Thoracic aorta (tissue), 2 donors: ENCODE measurements at regions not wholly inside any gene's neighbourhood (a gene's known extent, or its start where the extent isn't known, plus 50 kb on each side); places are given as distances from the start of the nearest gene placed in this dataset.

Experiments used
- ATAC-seq: fragments of 150-250 bp; one replicate; pipeline ENCODE4 v1.8.0; 2017; ENCODE audit warnings: low read depth; ENCODE audit not compliant: insufficient number of reproducible peaks, low FRiP score
- DNase-seq: peaks from one replicate; pipeline ENCODE4 v3.0.0-alpha.2; 2020; ENCODE audit warnings: low spot score
- H3K27ac ChIP-seq, 2 donors: fragments of 200-600 bp; sonication (generic); 1 replicate in 1 of 2; 2 replicates in 1 of 2; pipeline ENCODE4 v1.5.1; 2016; ENCODE audit warnings: mild to moderate bottlenecking in 2 of 2, moderate library complexity in 2 of 2
- H3K27me3 ChIP-seq: fragments of 200-600 bp; sonication (generic); replicated peaks from 2 replicates; pipeline ENCODE4 v1.6.0; 2016; ENCODE audit warnings: mild to moderate bottlenecking; ENCODE audit not compliant: insufficient read depth
- H3K36me3 ChIP-seq: fragments of 200-600 bp; sonication (generic); one replicate; pipeline ENCODE4 v1.5.1; 2016
- H3K4me1 ChIP-seq, 2 donors: fragments of 200-600 bp; sonication (generic); 1 replicate in 1 of 2; 2 replicates in 1 of 2; pipeline versions ENCODE4 v1.5.1 to v1.6.0; 2016; ENCODE audit warnings: low read depth in 2 of 2, mild to moderate bottlenecking in 1 of 2; ENCODE audit not compliant: control insufficient read depth in 1 of 2
- H3K4me3 ChIP-seq: fragments of 200-600 bp; sonication (generic); 2 replicates; pipeline ENCODE4 v1.5.1; 2016; ENCODE audit warnings: mild to moderate bottlenecking
- H3K9me3 ChIP-seq: fragments of 200-600 bp; sonication (generic); 2 replicates; pipeline ENCODE4 v1.5.1; 2016
- TF ChIP-seq, protein P1 (sequence below): fragments of 200-600 bp; sonication (generic); IDR thresholded peaks from one replicate; pipeline ENCODE4 v1.5.1; 2019; ENCODE audit warnings: antibody characterized with exemption

DNA sequence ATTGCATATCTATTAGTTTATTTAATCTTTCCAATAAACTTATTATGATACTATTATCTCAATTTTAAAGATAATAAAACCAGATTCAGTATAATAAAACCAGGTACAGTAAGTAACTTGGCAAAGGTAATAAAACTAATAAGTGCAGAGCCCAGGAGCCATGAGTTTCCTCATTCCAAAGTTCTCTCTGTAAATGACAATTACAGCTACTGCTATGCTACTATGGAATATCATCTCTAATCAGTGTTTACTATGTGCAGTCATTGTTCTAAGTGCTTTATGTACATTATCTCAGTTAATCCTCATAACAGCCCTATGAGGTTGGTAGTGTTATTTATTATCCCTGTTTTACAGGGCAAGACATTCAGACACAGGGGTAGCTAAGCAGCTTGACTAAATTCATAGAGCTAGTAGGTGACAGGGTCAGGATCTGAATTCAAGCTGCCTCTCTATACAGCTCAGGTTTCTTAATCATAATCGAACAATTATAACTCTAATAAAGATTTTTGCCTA, 285.0 kb upstream of the PITX2 start:
- H3K36me3 ChIP-seq, result no peaks in the 10 kb centered on the region
- no peak overlapping the region for H3K4me3 ChIP-seq
- no peaks in the 10 kb centered on the region for H3K9me3 ChIP-seq
- no peaks in the 10 kb centered on the region for H3K4me1 ChIP-seq
- H3K27me3 ChIP-seq, result no peaks in the 10 kb centered on the region
- ATAC-seq (no peak), DNase-seq (no peak)
- TF ChIP-seq, protein P1, sequence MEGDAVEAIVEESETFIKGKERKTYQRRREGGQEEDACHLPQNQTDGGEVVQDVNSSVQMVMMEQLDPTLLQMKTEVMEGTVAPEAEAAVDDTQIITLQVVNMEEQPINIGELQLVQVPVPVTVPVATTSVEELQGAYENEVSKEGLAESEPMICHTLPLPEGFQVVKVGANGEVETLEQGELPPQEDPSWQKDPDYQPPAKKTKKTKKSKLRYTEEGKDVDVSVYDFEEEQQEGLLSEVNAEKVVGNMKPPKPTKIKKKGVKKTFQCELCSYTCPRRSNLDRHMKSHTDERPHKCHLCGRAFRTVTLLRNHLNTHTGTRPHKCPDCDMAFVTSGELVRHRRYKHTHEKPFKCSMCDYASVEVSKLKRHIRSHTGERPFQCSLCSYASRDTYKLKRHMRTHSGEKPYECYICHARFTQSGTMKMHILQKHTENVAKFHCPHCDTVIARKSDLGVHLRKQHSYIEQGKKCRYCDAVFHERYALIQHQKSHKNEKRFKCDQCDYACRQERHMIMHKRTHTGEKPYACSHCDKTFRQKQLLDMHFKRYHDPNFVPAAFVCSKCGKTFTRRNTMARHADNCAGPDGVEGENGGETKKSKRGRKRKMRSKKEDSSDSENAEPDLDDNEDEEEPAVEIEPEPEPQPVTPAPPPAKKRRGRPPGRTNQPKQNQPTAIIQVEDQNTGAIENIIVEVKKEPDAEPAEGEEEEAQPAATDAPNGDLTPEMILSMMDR, result no peak
- H3K27ac ChIP-seq, result no peak overlapping the region

DNA sequence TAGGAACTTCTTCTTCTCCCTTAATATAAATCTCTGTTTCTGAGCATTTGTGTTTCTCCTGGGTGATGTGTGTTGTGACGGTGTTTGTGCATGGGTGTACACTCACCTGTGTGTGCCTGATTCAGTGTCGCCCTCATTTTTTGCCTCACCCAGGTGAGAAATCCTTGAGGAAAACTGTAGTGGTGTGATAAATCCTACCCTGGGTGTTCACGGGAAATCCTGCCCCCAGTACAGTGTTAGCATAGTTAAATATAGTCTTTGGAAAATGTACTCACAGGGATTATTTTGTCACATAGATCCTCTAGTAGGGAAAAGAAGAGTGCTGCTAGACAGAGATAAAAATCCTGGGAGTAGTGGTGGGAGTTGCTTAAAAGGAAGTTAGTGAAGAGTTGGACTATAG, 291.9 kb upstream of the PITX2 start:
- Histone ChIP-seq H3K4me3 (no peak overlapping the region), H3K27ac (no peak overlapping the region), H3K36me3 (no peaks in the 10 kb centered on the region), H3K4me1 (no peaks in the 10 kb centered on the region), H3K9me3 (no peaks in the 10 kb centered on the region), H3K27me3 (no peaks in the 10 kb centered on the region)
- DNase-seq (no peak), ATAC-seq (no peak)
- TF ChIP-seq, protein P1, result no peak

DNA sequence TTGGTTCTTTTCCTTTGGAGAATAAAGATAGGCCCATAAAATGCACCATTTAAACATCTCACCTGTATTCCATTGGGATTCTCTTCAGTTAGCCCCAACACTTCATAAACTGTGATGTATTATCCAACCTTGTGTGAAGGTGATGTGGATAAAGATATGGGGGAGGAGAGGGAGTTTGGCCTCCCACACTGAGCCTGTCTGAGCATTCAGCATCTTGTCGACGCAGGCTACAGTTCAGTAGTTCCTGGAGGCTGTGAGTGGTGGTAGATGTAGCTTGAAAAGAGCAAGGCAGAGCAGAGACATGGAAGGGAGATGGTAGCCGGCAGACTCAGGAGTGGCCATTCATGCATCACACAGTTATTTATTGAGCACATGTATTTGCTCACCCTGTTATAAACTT, 292.4 kb upstream of the PITX2 start:
- H3K36me3 ChIP-seq, result no peaks in the 10 kb centered on the region
- H3K27ac ChIP-seq, result no peak overlapping the region
- H3K4me3 ChIP-seq, result no peak overlapping the region
- TF ChIP-seq, protein P1, result no peak
- H3K4me1 ChIP-seq, result no peaks in the 10 kb centered on the region
- no peak for ATAC-seq
- no peaks in the 10 kb centered on the region for H3K27me3 ChIP-seq
- DNase-seq, result no peak
- no peaks in the 10 kb centered on the region for H3K9me3 ChIP-seq

DNA sequence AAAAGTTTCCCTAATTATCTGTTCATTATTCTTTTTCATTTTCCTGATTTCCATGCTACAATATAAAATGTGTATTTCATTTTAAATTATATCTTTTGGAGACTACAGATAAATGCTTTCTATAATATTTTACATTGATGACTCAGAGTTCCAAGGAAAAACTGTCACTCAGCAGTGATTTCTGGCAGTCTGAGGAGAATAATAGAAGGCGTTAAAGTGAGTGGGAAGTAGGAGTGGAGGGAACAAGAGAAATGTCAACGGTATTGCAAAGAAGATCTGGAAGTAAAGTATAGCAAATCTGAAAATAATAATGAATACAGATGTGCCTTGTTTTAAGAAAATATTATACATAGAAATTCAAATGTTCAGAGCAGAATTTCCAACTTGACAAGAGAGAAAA, 293.6 kb upstream of the PITX2 start:
- Histone ChIP-seq H3K27me3 (no peaks in the 10 kb centered on the region), H3K9me3 (no peaks in the 10 kb centered on the region)

DNA sequence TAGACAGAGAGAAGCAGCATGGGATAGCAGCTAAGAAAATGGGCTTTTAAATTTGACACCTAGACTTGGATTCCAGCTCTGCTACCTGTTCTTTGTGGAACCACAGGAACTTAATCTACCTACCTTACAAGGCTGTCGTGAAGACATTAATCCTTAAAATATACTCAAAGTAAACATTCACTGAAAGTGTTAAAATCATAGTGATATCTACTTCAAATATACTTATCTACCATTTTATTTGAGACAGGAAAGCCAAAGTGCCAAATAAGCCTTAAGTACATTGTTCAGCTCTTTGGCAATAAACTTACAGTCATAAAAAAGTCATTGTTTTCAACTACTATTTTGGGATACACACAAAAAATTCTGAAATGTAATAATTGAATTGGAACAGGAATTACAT, 295.0 kb upstream of the PITX2 start:
- H3K36me3 ChIP-seq, result no peaks in the 10 kb centered on the region
- TF ChIP-seq, protein P1, result no peak
- H3K4me3 ChIP-seq, result no peak overlapping the region
- H3K27ac ChIP-seq, result no peak overlapping the region
- DNase-seq, result no peak
- no peaks in the 10 kb centered on the region for H3K27me3 ChIP-seq
- no peaks in the 10 kb centered on the region for H3K9me3 ChIP-seq
- no peaks in the 10 kb centered on the region for H3K4me1 ChIP-seq
- ATAC-seq, result no peak

More for the DNA sequence above, 293.6 kb upstream of the PITX2 start:
- ATAC-seq (no peak), DNase-seq (no peak)
- no peaks in the 10 kb centered on the region for H3K36me3 ChIP-seq
- no peaks in the 10 kb centered on the region for H3K4me1 ChIP-seq
- H3K4me3 ChIP-seq, result no peak overlapping the region
- TF ChIP-seq, protein P1, result no peak
- H3K27ac ChIP-seq, result no peak overlapping the region
